ENCODE measurements at regions not wholly inside any gene's neighbourhood (a gene's known extent, or its start where the extent isn't known, plus 50 kb on each side); places are given as distances from the start of the nearest gene placed in this dataset.

- TF ChIP-seq POLR2AphosphoS5 (IDR thresholded peaks at IDR 0.05; ENCODE audit: low read depth, low read length), result no peak
- no peak for TF ChIP-seq SIN3A (IDR thresholded peaks at IDR 0.05; ENCODE audit: borderline replicate concordance, insufficient read depth, low read length)
- TF ChIP-seq, protein P1, sequence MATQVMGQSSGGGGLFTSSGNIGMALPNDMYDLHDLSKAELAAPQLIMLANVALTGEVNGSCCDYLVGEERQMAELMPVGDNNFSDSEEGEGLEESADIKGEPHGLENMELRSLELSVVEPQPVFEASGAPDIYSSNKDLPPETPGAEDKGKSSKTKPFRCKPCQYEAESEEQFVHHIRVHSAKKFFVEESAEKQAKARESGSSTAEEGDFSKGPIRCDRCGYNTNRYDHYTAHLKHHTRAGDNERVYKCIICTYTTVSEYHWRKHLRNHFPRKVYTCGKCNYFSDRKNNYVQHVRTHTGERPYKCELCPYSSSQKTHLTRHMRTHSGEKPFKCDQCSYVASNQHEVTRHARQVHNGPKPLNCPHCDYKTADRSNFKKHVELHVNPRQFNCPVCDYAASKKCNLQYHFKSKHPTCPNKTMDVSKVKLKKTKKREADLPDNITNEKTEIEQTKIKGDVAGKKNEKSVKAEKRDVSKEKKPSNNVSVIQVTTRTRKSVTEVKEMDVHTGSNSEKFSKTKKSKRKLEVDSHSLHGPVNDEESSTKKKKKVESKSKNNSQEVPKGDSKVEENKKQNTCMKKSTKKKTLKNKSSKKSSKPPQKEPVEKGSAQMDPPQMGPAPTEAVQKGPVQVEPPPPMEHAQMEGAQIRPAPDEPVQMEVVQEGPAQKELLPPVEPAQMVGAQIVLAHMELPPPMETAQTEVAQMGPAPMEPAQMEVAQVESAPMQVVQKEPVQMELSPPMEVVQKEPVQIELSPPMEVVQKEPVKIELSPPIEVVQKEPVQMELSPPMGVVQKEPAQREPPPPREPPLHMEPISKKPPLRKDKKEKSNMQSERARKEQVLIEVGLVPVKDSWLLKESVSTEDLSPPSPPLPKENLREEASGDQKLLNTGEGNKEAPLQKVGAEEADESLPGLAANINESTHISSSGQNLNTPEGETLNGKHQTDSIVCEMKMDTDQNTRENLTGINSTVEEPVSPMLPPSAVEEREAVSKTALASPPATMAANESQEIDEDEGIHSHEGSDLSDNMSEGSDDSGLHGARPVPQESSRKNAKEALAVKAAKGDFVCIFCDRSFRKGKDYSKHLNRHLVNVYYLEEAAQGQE (IDR thresholded peaks at IDR 0.05; ENCODE audit: insufficient read depth in 1 of 2, low read depth in 2 of 2, low read length in 2 of 2), result no peak
- no peak for TF ChIP-seq TAF1 (IDR thresholded peaks at IDR 0.05; ENCODE audit: borderline replicate concordance, insufficient read depth, low read length)
- no peak for TF ChIP-seq FOXP2 (optimal IDR thresholded peaks at IDR 0.05; ENCODE audit: borderline replicate concordance, extremely low read depth, extremely low read length, insufficient read depth)
Measured at GRCh38 chr2:111246620-111247061, 125.9 kb downstream of the BCL2L11 start.

Measured in PFSK-1 (cell line).